B cell (primary cell): ENCODE measurements at regions not wholly inside any gene's neighbourhood (a gene's known extent, or its start where the extent isn't known, plus 50 kb on each side); places are given as distances from the start of the nearest gene placed in this dataset.

Source experiments
- ATAC-seq: fragments of 200-7000 bp; cut with Tn5 transposase; one replicate; pipeline ENCODE4 v1.10.0; 2021; ENCODE audit warnings: low read depth, mild to moderate bottlenecking, moderate number of reproducible peaks, moderate library complexity
- CTCF ChIA-PET: fragments of 350-600 bp; sonication (Branson Sonifier 250); formaldehyde crosslinking; loops from one replicate; lab custom pipeline; 2021; ENCODE audit warnings: antibody characterized with exemption, inconsistent platforms; lab: Charles Lee
- POLR2A ChIA-PET: fragments of 350-600 bp; sonication (Branson Sonifier 250); formaldehyde crosslinking; loops from one replicate; lab custom pipeline; 2021; ENCODE audit warnings: antibody characterized with exemption; lab: Charles Lee
- DNase-seq: peaks from one replicate; pipeline ENCODE4 v3.0.0; 2013
- H2AFZ ChIP-seq: 2 replicates; pipeline ENCODE4 v1.6.1; 2012; ENCODE audit warnings: mild to moderate bottlenecking, low read depth, low read length; ENCODE audit not compliant: insufficient read depth, poor library complexity, severe bottlenecking
- H3K27ac ChIP-seq, 2 donors: 1 replicate in 1 of 2; 2 replicates in 1 of 2; pipeline ENCODE4 v1.5.1; 2012 to 2013; ENCODE audit warnings: low read length in 2 of 2, mild to moderate bottlenecking in 2 of 2, moderate library complexity in 1 of 2
- H3K27me3 ChIP-seq, 4 experiments: fragments of 200-600 bp in 1 of 4; sonication (generic) in 1 of 4; replicated peaks in 1 of 4; 1 replicate in 2 of 4; 2 replicates in 2 of 4; pipeline versions ENCODE4 v1.6.1 to v1.7.0; 2013 to 2016; ENCODE audit warnings: low read length in 3 of 4, mild to moderate bottlenecking in 2 of 4, mixed read lengths in 1 of 4, moderate library complexity in 1 of 4; ENCODE audit not compliant: insufficient read depth in 4 of 4, control insufficient read depth in 3 of 4; ENCODE audit errors: control extremely low read depth in 1 of 4
- H3K36me3 ChIP-seq, 2 experiments: replicated peaks in 1 of 2; 1 replicate in 1 of 2; 2 replicates in 1 of 2; pipeline versions ENCODE4 v1.6.1 to v1.7.1; 2013; ENCODE audit warnings: low read length in 1 of 2; ENCODE audit not compliant: insufficient read depth in 2 of 2, control insufficient read depth in 1 of 2; ENCODE audit errors: control extremely low read depth in 1 of 2, extremely low read depth in 1 of 2
- H3K4me1 ChIP-seq, 2 donors: fragments of 200-600 bp in 1 of 2; sonication (generic) in 1 of 2; 1 replicate in 1 of 2; 2 replicates in 1 of 2; pipeline versions ENCODE4 v1.5.1 to v1.6.1; 2013 to 2017; ENCODE audit warnings: low read length in 2 of 2; ENCODE audit not compliant: control insufficient read depth in 2 of 2, insufficient read depth in 2 of 2
- H3K4me2 ChIP-seq: replicated peaks from 2 replicates; pipeline ENCODE3; 2012; ENCODE audit warnings: mild to moderate bottlenecking, low read depth, low read length; ENCODE audit not compliant: poor library complexity, severe bottlenecking
- H3K4me3 ChIP-seq, 5 experiments: fragments of 200-600 bp in 1 of 5; sonication (generic) in 1 of 5; 1 replicate in 3 of 5; 2 replicates in 2 of 5; pipeline versions ENCODE4 v1.5.1 to v1.7.0; 2011 to 2016; ENCODE audit warnings: low read length in 4 of 5, mild to moderate bottlenecking in 4 of 5, low read depth in 2 of 5, control low read depth in 1 of 5, moderate library complexity in 1 of 5; ENCODE audit not compliant: insufficient read depth in 1 of 5; ENCODE audit errors: control extremely low read depth in 1 of 5, extremely low read depth in 1 of 5
- H3K79me2 ChIP-seq: fragments of 200-600 bp; sonication (generic); one replicate; pipeline ENCODE4 v1.6.0; 2016; ENCODE audit warnings: low read length; ENCODE audit not compliant: control insufficient read depth, insufficient read depth
- H3K9ac ChIP-seq: fragments of 200-600 bp; sonication (generic); 2 replicates; pipeline ENCODE4 v1.6.1; 2017; ENCODE audit warnings: mild to moderate bottlenecking, low read length, moderate library complexity
- H3K9me3 ChIP-seq, 3 donors: one replicate each; pipeline versions ENCODE4 v1.6.1 to v1.7.1; 2013; ENCODE audit warnings: low read length in 2 of 3; ENCODE audit not compliant: control insufficient read depth in 2 of 3, insufficient read depth in 1 of 3; ENCODE audit errors: control extremely low read depth in 1 of 3
- H4K20me1 ChIP-seq: 2 replicates; pipeline ENCODE4 v1.6.0; 2012; ENCODE audit warnings: mild to moderate bottlenecking, low read length; ENCODE audit not compliant: insufficient read depth, control insufficient read depth, poor library complexity, severe bottlenecking
- H3K27ac Mint-ChIP-seq: one replicate; pipeline ENCODE4 v1.8.0; 2021; ENCODE audit warnings: mixed read lengths
- H3K27me3 Mint-ChIP-seq: one replicate; pipeline ENCODE4 v1.8.0; 2021; ENCODE audit warnings: mixed read lengths
- H3K4me1 Mint-ChIP-seq: one replicate; pipeline ENCODE4 v1.8.0; 2021; ENCODE audit warnings: mixed read lengths
- H3K4me3 Mint-ChIP-seq: one replicate; pipeline ENCODE4 v1.8.0; 2021; ENCODE audit warnings: mixed read lengths
- H3K9me3 Mint-ChIP-seq: one replicate; pipeline ENCODE4 v1.8.0; 2022; ENCODE audit warnings: mixed read lengths; ENCODE audit not compliant: insufficient read depth
- CTCF ChIP-seq: fragments of 200-600 bp; IDR thresholded peaks from one replicate; pipeline ENCODE4 v1.8.0; 2022; ENCODE audit warnings: antibody characterized with exemption, mild to moderate bottlenecking
- EZH2 ChIP-seq: IDR thresholded peaks from 2 replicates; pipeline ENCODE4 v1.6.1; 2012; ENCODE audit warnings: borderline replicate concordance, low read depth, mild to moderate bottlenecking, moderate library complexity, low read length; ENCODE audit not compliant: insufficient read depth, poor library complexity, severe bottlenecking
- WGBS: methylation state at CpG from one replicate; pipeline ENCODE4 v1.1.5; 2013; ENCODE audit warnings: missing lambda C conversion rate; ENCODE audit not compliant: insufficient coverage; 5-methylcytosine and 5-hydroxymethylcytosine counted together
- intact Hi-C: fragments of 100-400 bp; cut with micrococcal nuclease; formaldehyde crosslinking; loops from one replicate; pipeline ENCODE4 v1.10.0; 2022

GRCh38 chr6:121897337-121897760 is 461.9 kb downstream of the GJA1 start:
- Mint-ChIP-seq H3K9me3 (no peaks in the 10 kb centered on the region), H3K27me3 (no peaks in the 10 kb centered on the region), H3K4me1 (no peaks in the 10 kb centered on the region), H3K4me3 (no peak overlapping the region), H3K27ac (no peak overlapping the region)
- Histone ChIP-seq H3K4me2 (no peak overlapping the region), H3K9me3 (no peaks in the 10 kb centered on the region), H4K20me1 (no peaks in the 10 kb centered on the region), H3K27ac (no peak overlapping the region), H3K9ac (no peak overlapping the region), H3K4me1 (no peaks in the 10 kb centered on the region), H3K79me2 (no peaks in the 10 kb centered on the region), H2AFZ (no peak overlapping the region), H3K27me3 (no peaks in the 10 kb centered on the region), H3K4me3 (no peak overlapping the region), H3K36me3 (no peaks in the 10 kb centered on the region)
- TF ChIP-seq EZH2: no peak
- TF ChIP-seq CTCF: no peak
- no CpG with 5 or more reads among the region's 1 CpG for WGBS
- ATAC-seq (no peak), DNase-seq (no peak)
- CTCF ChIA-PET: no interaction called here
- intact Hi-C loops: no loop called here
- POLR2A ChIA-PET: no interaction called here

GRCh38 chr6:121901432-121901831 is 466.0 kb downstream of the GJA1 start:
- no peaks in the 10 kb centered on the region for H3K27me3 Mint-ChIP-seq
- no peak overlapping the region for H3K4me3 Mint-ChIP-seq
- no peaks in the 10 kb centered on the region for H3K9me3 Mint-ChIP-seq
- H3K4me1 Mint-ChIP-seq: no peaks in the 10 kb centered on the region
- Histone ChIP-seq H3K36me3 (no peaks in the 10 kb centered on the region), H2AFZ (no peak overlapping the region), H3K9me3 (no peaks in the 10 kb centered on the region), H3K4me3 (no peak overlapping the region), H3K9ac (no peak overlapping the region), H3K27me3 (no peaks in the 10 kb centered on the region), H3K4me1 (no peaks in the 10 kb centered on the region), H3K4me2 (no peak overlapping the region), H4K20me1 (no peaks in the 10 kb centered on the region), H3K79me2 (no peaks in the 10 kb centered on the region), H3K27ac (no peak overlapping the region)
- DNase-seq (no peak), ATAC-seq (no peak)
- CTCF ChIA-PET: no interaction called here
- no peak for TF ChIP-seq CTCF
- TF ChIP-seq EZH2: no peak
- intact Hi-C loops: no loop called here
- POLR2A ChIA-PET: no interaction called here
- H3K27ac Mint-ChIP-seq: no peak overlapping the region
